ENCODE measurements at regions not wholly inside any gene's neighbourhood (a gene's known extent, or its start where the extent isn't known, plus 50 kb on each side); places are given as distances from the start of the nearest gene placed in this dataset.
"Not testable (repeated sequence)": the region's sequence is repeated elsewhere in the genome, so short reads cannot be mapped to it uniquely, and the experiment has no call there.

- DNase-seq = peak; percentile 67
Measured at GRCh38 chr2:95686056-95686825, 94.4 kb downstream of the TRIM43 start.

GRCh38 chr2:95687852-95688251 is 96.1 kb downstream of the TRIM43 start:
- DNase-seq = not testable (repeated sequence)

GRCh38 chr2:95691210-95691609 is 99.4 kb downstream of the TRIM43 start:
- DNase-seq = not testable (repeated sequence)

- not testable (repeated sequence) for DNase-seq
Measured at GRCh38 chr2:95693071-95693846, 101.5 kb downstream of the TRIM43 start.

GRCh38 chr2:95695613-95696012 is 103.8 kb downstream of the TRIM43 start:
- peak; percentile 29 to 30 for DNase-seq

- DNase-seq = no peak
Measured at GRCh38 chr2:95698146-95698545, 106.3 kb downstream of the TRIM43 start.

- not testable (repeated sequence) for DNase-seq
Measured at GRCh38 chr2:95699201-95700184, 107.7 kb downstream of the TRIM43 start.

- no peak for DNase-seq
Measured at GRCh38 chr2:95700519-95700918, 108.7 kb downstream of the TRIM43 start.

GRCh38 chr2:95702471-95702870 is 110.7 kb downstream of the TRIM43 start:
- DNase-seq = no peak

- DNase-seq = not testable (repeated sequence)
Measured at GRCh38 chr2:95707161-95707560, 115.4 kb downstream of the TRIM43 start.

GRCh38 chr2:95707837-95708236 is 116.0 kb downstream of the TRIM43 start:
- DNase-seq = no peak

GRCh38 chr2:95709831-95710230 is 118.0 kb downstream of the TRIM43 start:
- no peak for DNase-seq

GRCh38 chr2:95713470-95714177 is 121.8 kb downstream of the TRIM43 start:
- not testable (repeated sequence) for DNase-seq

GRCh38 chr2:95714398-95714797 is 122.6 kb downstream of the TRIM43 start:
- DNase-seq = not testable (repeated sequence)

GRCh38 chr2:95719473-95720060 is 127.8 kb downstream of the TRIM43 start:
- no peak for DNase-seq

GRCh38 chr2:95721726-95722125 is 129.9 kb downstream of the TRIM43 start:
- DNase-seq = no peak

- DNase-seq = no peak
Measured at GRCh38 chr2:95722131-95722697, 130.4 kb downstream of the TRIM43 start.

GRCh38 chr2:95723627-95724210 is 131.9 kb downstream of the TRIM43 start:
- not testable (repeated sequence) for DNase-seq

GRCh38 chr2:95725191-95725590 is 133.4 kb downstream of the TRIM43 start:
- DNase-seq = not testable (repeated sequence)

GRCh38 chr2:95725677-95726076 is 133.9 kb downstream of the TRIM43 start:
- not testable (repeated sequence) for DNase-seq
